Fibroblast of villous mesenchyme (primary cell): ENCODE measurements at regions not wholly inside any gene's neighbourhood (a gene's known extent, or its start where the extent isn't known, plus 50 kb on each side); places are given as distances from the start of the nearest gene placed in this dataset.

ENCODE experiments used
- DNase-seq: peaks from one replicate; pipeline ENCODE4 v3.0.0-alpha.2; 2010; ENCODE audit warnings: low read depth
- H3K4me3 ChIP-seq: 2 replicates; pipeline ENCODE4 v1.5.1; 2011; ENCODE audit warnings: low read depth, mild to moderate bottlenecking, low read length
- CTCF ChIP-seq: IDR thresholded peaks from 2 replicates; pipeline ENCODE4 v1.5.1; 2012; ENCODE audit warnings: low read depth, mild to moderate bottlenecking, low read length; ENCODE audit not compliant: insufficient read depth

DNA sequence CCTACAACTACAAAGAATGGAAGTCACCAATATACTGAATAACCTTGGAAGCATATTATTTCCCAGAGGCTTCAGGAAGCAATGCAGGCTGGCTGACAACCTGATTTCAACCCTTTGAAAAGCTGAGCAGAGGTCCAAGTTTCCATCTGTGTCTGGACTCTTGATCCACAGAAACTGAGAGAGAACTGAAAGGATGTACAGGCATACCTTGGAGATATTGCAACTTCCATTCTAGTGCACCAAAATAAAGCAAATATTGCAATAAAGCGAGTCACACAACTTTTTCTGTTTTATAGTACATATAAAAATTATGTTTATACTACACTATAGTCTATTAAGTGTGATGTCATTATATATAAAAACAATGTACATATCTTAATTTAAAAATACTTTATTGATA, 85.3 kb downstream of the TYW3 start:
- DNase-seq = no peak
- no peak for TF ChIP-seq CTCF
- no peak overlapping the region for H3K4me3 ChIP-seq

GRCh38 chr1:74818661-74819456, 85.9 kb downstream of the TYW3 start:
- DNase-seq = no peak

DNA sequence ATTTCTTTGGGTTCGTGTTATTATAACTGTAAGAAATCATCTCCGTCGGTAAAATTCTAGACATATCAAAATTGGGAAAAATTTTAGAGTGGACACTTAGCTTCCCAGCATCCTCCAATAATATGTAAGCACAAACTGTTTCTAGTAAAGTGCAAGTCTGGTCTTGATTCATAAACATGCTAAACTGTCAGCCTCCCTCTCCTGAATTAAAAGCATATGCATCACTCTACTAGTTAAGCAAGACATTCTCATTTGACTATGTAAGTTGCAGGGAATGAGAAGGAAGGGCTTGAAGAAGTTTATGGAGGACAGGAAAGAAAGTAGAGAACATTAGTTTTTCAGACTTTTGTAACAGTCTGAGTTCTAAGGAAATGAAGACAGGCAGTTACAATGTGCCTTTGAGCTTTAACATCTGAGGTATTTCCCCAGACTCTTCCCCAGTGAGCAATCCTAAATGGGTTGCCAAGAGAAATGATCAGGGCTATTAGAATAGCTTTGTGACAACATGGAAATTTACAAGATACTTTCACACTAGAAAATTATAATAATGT, 90.0 kb downstream of the TYW3 start:
- H3K4me3 ChIP-seq = no peak overlapping the region
- TF ChIP-seq CTCF = no peak
- no peak for DNase-seq

More at GRCh38 chr1:74818661-74819456, 85.9 kb downstream of the TYW3 start:
- TF ChIP-seq CTCF = no peak
- no peak overlapping the region for H3K4me3 ChIP-seq

DNA sequence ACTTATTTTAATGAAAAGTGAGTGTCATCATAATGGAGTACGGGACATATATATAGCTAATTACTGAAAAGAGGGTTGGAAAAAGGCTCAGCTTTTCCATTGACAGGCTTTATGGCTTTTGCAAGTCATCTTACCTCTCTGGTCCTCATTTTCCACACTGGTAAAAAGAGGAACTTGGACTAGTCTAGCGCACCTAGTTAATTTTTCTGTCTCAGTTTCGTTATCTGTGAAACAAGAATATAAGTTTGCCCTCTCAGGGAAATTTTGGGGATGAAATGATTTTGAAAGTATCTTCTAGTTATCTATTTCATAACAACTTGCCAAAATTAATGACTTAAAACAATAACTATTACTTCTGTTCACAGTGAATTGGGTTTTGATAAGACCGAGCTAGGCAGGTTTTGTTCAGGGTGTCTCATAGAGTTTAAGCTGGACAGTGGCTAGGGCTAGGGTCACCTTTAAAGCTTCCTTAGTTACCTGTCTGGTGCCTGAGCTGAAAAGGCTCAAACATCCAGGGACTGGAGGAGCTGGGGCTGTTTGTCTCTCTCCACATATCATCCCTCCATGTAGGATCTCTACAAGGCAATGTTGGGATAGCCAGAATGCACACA, 91.7 kb downstream of the TYW3 start:
- TF ChIP-seq CTCF = no peak
- no peak for DNase-seq
- H3K4me3 ChIP-seq = no peak overlapping the region

- TF ChIP-seq CTCF = no peak
- no peak overlapping the region for H3K4me3 ChIP-seq
- DNase-seq = no peak
Observed at GRCh38 chr1:74830766-74831165, 97.8 kb downstream of the TYW3 start.

GRCh38 chr1:74834261-74834660, 101.3 kb downstream of the TYW3 start:
- H3K4me3 ChIP-seq = no peak overlapping the region
- DNase-seq = no peak
- TF ChIP-seq CTCF = no peak
